H54 (cell line): ENCODE measurements at regions not wholly inside any gene's neighbourhood (a gene's known extent, or its start where the extent isn't known, plus 50 kb on each side); places are given as distances from the start of the nearest gene placed in this dataset.
"Not testable (repeated sequence)": the region's sequence is repeated elsewhere in the genome, so short reads cannot be mapped to it uniquely, and the experiment has no call there.

Source experiments
- DNase-seq: peaks from one replicate; pipeline ENCODE4 v3.0.0; 2011; ENCODE audit warnings: low spot score, mixed read lengths; ENCODE audit not compliant: insufficient read length
- FAIRE-seq: peaks from 3 replicates; lab custom pipeline; 2011; peaks lifted over from hg19 to GRCh38; lab: Jason Lieb, UNC
- POLR2A ChIP-seq: IDR thresholded peaks from 2 replicates; pipeline ENCODE4 v1.6.1; 2011; ENCODE audit warnings: low read depth, mild to moderate bottlenecking, low read length

GRCh38 chr11:116333001-116333535 lies 439.7 kb downstream of the BUD13 start:
- no peak for TF ChIP-seq POLR2A
- no peak for DNase-seq
- FAIRE-seq, result no peak

- TF ChIP-seq POLR2A, result no peak
- FAIRE-seq, result no peak
- no peak for DNase-seq
These were observed 440.4 kb downstream of the BUD13 start for GRCh38 chr11:116332391-116332790.

GRCh38 chr11:116331381-116331780 lies 441.4 kb downstream of the BUD13 start:
- DNase-seq (no peak), FAIRE-seq (no peak)
- TF ChIP-seq POLR2A, result no peak

- no peak for FAIRE-seq
These were observed 442.2 kb downstream of the BUD13 start for GRCh38 chr11:116330439-116331185.

GRCh38 chr11:116329354-116330090 lies 443.3 kb downstream of the BUD13 start:
- DNase-seq, result no peak
- FAIRE-seq, result no peak
- TF ChIP-seq POLR2A, result no peak

More at GRCh38 chr11:116330439-116331185, 442.2 kb downstream of the BUD13 start:
- no peak for DNase-seq
- no peak for TF ChIP-seq POLR2A

GRCh38 chr11:116328851-116329250 lies 443.9 kb downstream of the BUD13 start:
- FAIRE-seq (no peak), DNase-seq (no peak)
- no peak for TF ChIP-seq POLR2A

- DNase-seq, result no peak
- no peak for TF ChIP-seq POLR2A
- no peak for FAIRE-seq
These were observed 444.4 kb downstream of the BUD13 start for GRCh38 chr11:116328391-116328790.

- FAIRE-seq, result no peak
- DNase-seq, result no peak
- TF ChIP-seq POLR2A, result no peak
These were observed 446.6 kb downstream of the BUD13 start for GRCh38 chr11:116326146-116326545.

GRCh38 chr11:116325247-116325646 lies 447.5 kb downstream of the BUD13 start:
- DNase-seq, result no peak
- no peak for FAIRE-seq
- TF ChIP-seq POLR2A, result no peak

GRCh38 chr11:116324077-116324476 lies 448.7 kb downstream of the BUD13 start:
- DNase-seq, FAIRE-seq: not testable (repeated sequence)

GRCh38 chr11:116317212-116317611 lies 455.6 kb downstream of the BUD13 start:
- DNase-seq, result no peak
- no peak for TF ChIP-seq POLR2A
- FAIRE-seq, result no peak

GRCh38 chr11:116314006-116314405 lies 458.8 kb downstream of the BUD13 start:
- TF ChIP-seq POLR2A, result no peak
- no peak for FAIRE-seq

GRCh38 chr11:116312570-116313391 lies 460.0 kb downstream of the BUD13 start:
- no peak for FAIRE-seq
- TF ChIP-seq POLR2A, result no peak
- DNase-seq, result no peak

More at GRCh38 chr11:116314006-116314405, 458.8 kb downstream of the BUD13 start:
- DNase-seq, result no peak
